Activated naive CD4-positive, alpha-beta T cell treated with anti-CD3 and anti-CD28 coated beads for 36 hours (primary cell): ENCODE measurements at regions not wholly inside any gene's neighbourhood (a gene's known extent, or its start where the extent isn't known, plus 50 kb on each side); places are given as distances from the start of the nearest gene placed in this dataset.
"Not testable (repeated sequence)": the region's sequence is repeated elsewhere in the genome, so short reads cannot be mapped to it uniquely, and the experiment has no call there.

Source experiments
- CTCF ChIA-PET: fragments of 350-600 bp; sonication (Branson Sonifier 250); formaldehyde crosslinking; loops from one replicate; lab custom pipeline; 2021; ENCODE audit warnings: antibody characterized with exemption; lab: Charles Lee
- DNase-seq: peaks from one replicate; pipeline ENCODE4 v3.0.0-alpha.2; 2020
- H3K27ac Mint-ChIP-seq: one replicate; pipeline ENCODE4 v1.8.0; 2021; ENCODE audit warnings: mild to moderate bottlenecking, mixed read lengths
- H3K27me3 Mint-ChIP-seq: one replicate; pipeline ENCODE4 v1.8.0; 2021; ENCODE audit warnings: low read depth, mixed read lengths
- H3K36me3 Mint-ChIP-seq: one replicate; pipeline ENCODE4 v1.8.0; 2021; ENCODE audit warnings: low read depth, mixed read lengths
- H3K4me1 Mint-ChIP-seq: one replicate; pipeline ENCODE4 v1.8.0; 2021; ENCODE audit warnings: low read depth, mixed read lengths
- H3K4me3 Mint-ChIP-seq: one replicate; pipeline ENCODE4 v1.8.0; 2021; ENCODE audit warnings: mild to moderate bottlenecking, moderate library complexity, mixed read lengths
- H3K9me3 Mint-ChIP-seq: one replicate; pipeline ENCODE4 v1.8.0; 2021; ENCODE audit warnings: mixed read lengths
- intact Hi-C: fragments of 100-400 bp; cut with micrococcal nuclease; formaldehyde crosslinking; loops from one replicate; pipeline ENCODE4 v1.15.1; 2023

DNA sequence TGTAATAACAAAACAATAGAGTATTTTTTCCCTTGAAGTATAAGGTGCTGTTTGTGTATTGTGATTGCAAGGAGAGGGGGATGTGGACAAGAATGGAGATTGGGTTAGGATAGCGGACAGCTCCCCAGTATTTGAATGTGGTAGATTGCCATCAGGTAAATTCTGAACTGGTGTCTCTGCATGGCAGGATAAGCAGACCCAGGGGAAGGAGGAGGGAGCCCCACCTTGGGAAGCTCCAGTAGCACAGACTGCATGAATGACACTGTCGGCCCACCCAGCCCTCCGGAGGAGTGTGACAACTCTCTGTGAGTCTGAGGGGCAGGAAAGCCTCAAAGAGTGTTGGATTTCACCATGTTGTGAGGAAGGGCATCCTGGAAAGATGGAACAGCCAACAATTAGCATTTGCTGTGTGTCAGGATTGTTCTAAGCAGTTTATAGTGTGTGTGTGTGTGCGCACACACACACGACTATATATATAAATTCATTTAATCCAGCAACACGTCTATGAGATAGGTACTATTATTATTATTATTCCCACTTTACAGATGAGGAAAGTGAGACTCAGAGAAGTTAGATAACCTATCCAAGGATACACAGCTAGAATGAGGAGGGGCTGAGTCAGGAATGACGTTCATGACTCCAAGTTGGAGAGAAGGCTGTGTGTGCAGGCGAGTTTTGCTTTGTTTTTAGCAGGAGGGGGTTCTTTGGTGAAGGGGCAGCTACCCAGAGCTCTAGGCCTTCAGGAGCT is 63.4 kb upstream of the LCTL start:
- intact Hi-C loops, result no loop called here
- Mint-ChIP-seq H3K9me3 (no peaks in the 10 kb centered on the region), H3K4me3 (no peak overlapping the region), H3K27ac (no peak overlapping the region), H3K4me1 (no peaks in the 10 kb centered on the region), H3K36me3 (no peaks in the 10 kb centered on the region), H3K27me3 (no peaks in the 10 kb centered on the region)
- CTCF ChIA-PET, result interaction anchor here (1.0 to 1.9 kb wide), 3 partner anchors 8 to 12 kb away, joined by 3 to 9 read pairs (median 4); no protein-coding TSS in a partner anchor
- DNase-seq, result no peak

GRCh38 chr15:66629817-66630576 is 64.2 kb upstream of the LCTL start:
- Mint-ChIP-seq H3K4me3 (no peak overlapping the region), H3K4me1 (no peaks in the 10 kb centered on the region), H3K27me3 (no peaks in the 10 kb centered on the region), H3K36me3 (no peaks in the 10 kb centered on the region), H3K27ac (no peak overlapping the region), H3K9me3 (no peaks in the 10 kb centered on the region)
- intact Hi-C loops, result no loop called here
- no peak for DNase-seq
- CTCF ChIA-PET, result interaction anchor here (1.0 to 2.7 kb wide), 4 partner anchors 9 to 221 kb away, joined by 3 to 9 read pairs (median 6); no protein-coding TSS in a partner anchor

- intact Hi-C loops, result no loop called here
- H3K27ac Mint-ChIP-seq, result no peak overlapping the region
- no peaks in the 10 kb centered on the region for H3K27me3 Mint-ChIP-seq
- no peaks in the 10 kb centered on the region for H3K36me3 Mint-ChIP-seq
- H3K4me1 Mint-ChIP-seq, result no peaks in the 10 kb centered on the region
- CTCF ChIA-PET, result interaction anchor here (2.7 kb wide), 1 partner anchor 220 kb away, joined by 7 read pairs; no protein-coding TSS in a partner anchor
- no peak for DNase-seq
- no peak overlapping the region for H3K4me3 Mint-ChIP-seq
- no peaks in the 10 kb centered on the region for H3K9me3 Mint-ChIP-seq
Observed at GRCh38 chr15:66630801-66631351, 65.1 kb upstream of the LCTL start.

GRCh38 chr15:66631616-66632263 is 65.9 kb upstream of the LCTL start:
- intact Hi-C loops, result no loop called here
- H3K27ac Mint-ChIP-seq, result no peak overlapping the region

DNA sequence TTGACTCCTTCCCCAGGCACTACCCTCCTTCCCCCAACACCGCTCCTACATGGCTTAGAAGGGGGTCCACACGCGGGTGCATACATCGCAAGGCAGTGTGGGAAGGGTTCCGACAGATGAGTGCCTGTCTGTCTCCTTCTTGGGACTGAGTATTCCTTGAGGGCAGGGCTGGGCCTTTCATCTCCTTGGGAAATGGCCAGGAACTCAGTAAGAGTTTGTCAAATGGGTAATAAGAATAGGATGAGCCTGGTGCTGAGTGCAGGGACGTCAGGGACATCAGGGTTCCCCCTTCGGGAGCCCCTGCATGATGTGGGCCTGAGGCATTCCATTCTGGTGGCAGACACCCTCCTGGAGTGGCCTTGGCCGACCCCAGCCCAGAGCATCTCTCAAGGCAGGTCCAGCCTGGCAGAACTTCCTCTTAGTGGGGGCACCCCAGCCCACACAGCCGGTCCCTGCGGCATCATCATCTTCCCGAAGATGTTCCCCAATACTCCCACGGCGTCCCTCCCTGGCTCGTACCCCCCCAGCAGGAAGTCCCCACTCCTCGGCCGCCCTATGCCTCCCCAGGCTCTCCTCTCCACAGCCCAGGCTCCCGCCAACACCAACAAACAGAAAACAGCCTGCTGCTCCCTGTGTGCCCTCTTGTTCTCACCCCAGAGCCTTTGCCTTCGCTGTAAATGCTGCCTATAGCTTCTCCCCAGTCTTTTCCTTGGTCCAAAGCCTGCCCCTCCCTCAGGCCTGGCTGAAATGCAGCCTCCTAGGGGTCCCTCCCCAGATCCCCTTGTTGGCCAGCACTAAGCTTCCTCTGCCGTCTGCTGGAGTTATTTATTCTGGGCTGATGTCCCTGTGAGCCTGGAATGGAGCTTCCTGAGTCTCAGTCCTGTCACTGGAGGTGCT is 67.5 kb upstream of the LCTL start:
- Mint-ChIP-seq H3K27ac (no peak overlapping the region), H3K27me3 (no peaks in the 10 kb centered on the region), H3K9me3 (no peaks in the 10 kb centered on the region)

More at GRCh38 chr15:66631616-66632263, 65.9 kb upstream of the LCTL start:
- DNase-seq, result no peak
- Mint-ChIP-seq H3K4me3 (no peak overlapping the region), H3K4me1 (no peaks in the 10 kb centered on the region), H3K27me3 (no peaks in the 10 kb centered on the region), H3K9me3 (no peaks in the 10 kb centered on the region), H3K36me3 (no peaks in the 10 kb centered on the region)
- CTCF ChIA-PET, result interaction anchor here (1.3 to 2.7 kb wide), 2 partner anchors 13 to 219 kb away, joined by 6 to 7 read pairs; no protein-coding TSS in a partner anchor

DNA sequence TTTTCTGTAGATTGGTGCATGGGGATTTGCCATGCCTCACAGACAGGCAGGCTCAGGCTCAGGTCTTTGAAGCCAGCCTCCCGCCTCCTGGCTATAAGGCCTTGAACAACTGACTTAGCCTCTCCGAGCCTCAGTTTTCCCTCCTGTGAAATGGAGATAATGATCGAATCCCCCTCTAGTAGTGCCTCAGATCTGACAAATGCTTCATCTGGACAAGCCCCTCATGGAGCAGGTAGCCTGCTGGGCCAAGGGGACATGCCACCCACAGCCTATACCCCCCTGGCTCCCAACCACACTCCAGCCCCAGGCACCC is 68.1 kb upstream of the LCTL start:
- no peaks in the 10 kb centered on the region for H3K27me3 Mint-ChIP-seq
- no peaks in the 10 kb centered on the region for H3K36me3 Mint-ChIP-seq
- intact Hi-C loops, result no loop called here
- peaks cover 9% of the 10 kb centered on the region for H3K4me1 Mint-ChIP-seq
- DNase-seq, result no peak
- CTCF ChIA-PET, result no interaction called here
- H3K4me3 Mint-ChIP-seq, result no peak overlapping the region
- no peak overlapping the region for H3K27ac Mint-ChIP-seq
- no peaks in the 10 kb centered on the region for H3K9me3 Mint-ChIP-seq

More for the DNA sequence above, 67.5 kb upstream of the LCTL start:
- no peaks in the 10 kb centered on the region for H3K36me3 Mint-ChIP-seq
- CTCF ChIA-PET, result interaction anchor here (1.3 kb wide), 1 partner anchor 14 kb away, joined by 6 read pairs; no protein-coding TSS in a partner anchor
- H3K4me3 Mint-ChIP-seq, result no peak overlapping the region
- intact Hi-C loops, result no loop called here
- DNase-seq, result no peak
- peaks cover 5% of the 10 kb centered on the region for H3K4me1 Mint-ChIP-seq

GRCh38 chr15:66634540-66634939 is 67.5 kb upstream of the SMAD6 start:
- no peak overlapping the region for H3K27ac Mint-ChIP-seq

DNA sequence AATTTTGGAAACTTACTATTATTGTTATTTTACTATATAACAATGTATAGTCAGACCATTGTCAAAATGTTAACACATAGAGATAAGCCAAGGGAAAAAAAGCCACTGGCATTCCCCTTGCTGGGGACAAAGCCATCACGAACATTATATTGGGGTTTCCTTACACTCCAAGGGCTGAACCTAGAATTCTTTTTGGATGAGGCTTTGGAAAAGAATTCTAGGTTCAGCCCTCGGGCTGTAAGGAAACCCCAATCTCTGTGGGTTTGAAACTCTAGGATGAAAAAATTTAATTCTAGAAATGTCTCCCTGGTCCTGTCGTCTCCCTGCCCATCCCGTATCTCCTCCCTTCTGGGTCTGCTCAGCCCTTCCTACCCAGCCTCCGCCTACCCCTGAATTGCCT is 67.0 kb upstream of the SMAD6 start:
- Mint-ChIP-seq H3K27me3 (no peaks in the 10 kb centered on the region), H3K4me1 (peaks cover 9% of the 10 kb centered on the region), H3K9me3 (no peaks in the 10 kb centered on the region), H3K4me3 (no peak overlapping the region), H3K36me3 (no peaks in the 10 kb centered on the region), H3K27ac (no peak overlapping the region)
- DNase-seq, result no peak
- CTCF ChIA-PET, result interaction anchor here (1.3 to 2.8 kb wide), 2 partner anchors 19 to 217 kb away, joined by 4 to 10 read pairs; no protein-coding TSS in a partner anchor
- intact Hi-C loops, result no loop called here

More at GRCh38 chr15:66634540-66634939, 67.5 kb upstream of the SMAD6 start:
- no peak for DNase-seq
- H3K27me3 Mint-ChIP-seq, result no peaks in the 10 kb centered on the region
- intact Hi-C loops, result no loop called here
- peaks cover 9% of the 10 kb centered on the region for H3K4me1 Mint-ChIP-seq
- CTCF ChIA-PET, result interaction anchor here (1.3 kb wide), 1 partner anchor 20 kb away, joined by 4 read pairs; no protein-coding TSS in a partner anchor
- H3K4me3 Mint-ChIP-seq, result no peak overlapping the region
- H3K36me3 Mint-ChIP-seq, result no peaks in the 10 kb centered on the region
- H3K9me3 Mint-ChIP-seq, result no peaks in the 10 kb centered on the region

DNA sequence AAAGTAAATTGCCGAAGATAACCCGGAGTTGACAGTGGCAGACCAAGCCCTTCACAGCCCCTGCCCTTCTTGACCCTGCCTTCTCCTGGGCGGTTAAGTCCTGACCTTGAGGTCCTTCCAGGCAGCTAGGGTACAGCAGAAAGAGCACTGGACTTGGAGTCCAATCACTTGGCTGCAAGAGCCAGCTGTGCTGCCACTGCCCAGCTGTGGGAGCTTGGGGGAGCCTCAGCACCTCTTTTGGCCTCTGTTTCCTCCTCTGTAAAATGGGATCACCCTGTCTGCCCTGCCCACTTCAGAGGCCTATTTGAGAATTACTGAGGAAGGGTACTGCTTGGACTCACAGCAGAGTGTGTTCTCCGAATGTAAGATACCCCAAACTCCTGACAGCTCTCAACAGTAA is 66.2 kb upstream of the SMAD6 start:
- H3K27me3 Mint-ChIP-seq, result no peaks in the 10 kb centered on the region
- no peak overlapping the region for H3K4me3 Mint-ChIP-seq
- intact Hi-C loops, result no loop called here
- no peaks in the 10 kb centered on the region for H3K36me3 Mint-ChIP-seq
- no peak for DNase-seq
- CTCF ChIA-PET, result interaction anchor here (1.3 to 2.8 kb wide), 2 partner anchors 19 to 216 kb away, joined by 4 to 10 read pairs; no protein-coding TSS in a partner anchor
- H3K27ac Mint-ChIP-seq, result no peak overlapping the region
- H3K9me3 Mint-ChIP-seq, result no peaks in the 10 kb centered on the region
- H3K4me1 Mint-ChIP-seq, result peaks cover 9% of the 10 kb centered on the region

DNA sequence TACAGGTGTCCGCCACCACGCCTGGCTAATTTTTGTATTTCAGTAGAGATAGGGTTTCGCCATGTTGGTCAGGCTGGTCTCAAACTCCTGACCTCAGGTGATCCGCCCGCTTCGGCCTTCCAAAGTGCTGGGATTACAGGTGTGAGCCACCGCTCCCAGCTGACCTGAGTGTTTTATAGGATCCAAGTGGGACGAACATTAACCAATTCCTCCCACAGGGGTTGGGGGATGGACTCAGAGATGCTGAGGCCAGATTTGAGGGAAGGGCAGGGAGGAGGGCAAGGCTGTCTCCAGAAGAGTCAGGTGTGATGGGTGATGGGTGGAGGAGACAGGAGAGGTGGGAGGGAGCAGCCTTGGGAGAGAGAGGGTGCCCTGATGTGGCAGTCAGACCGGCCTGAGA is 65.0 kb upstream of the SMAD6 start:
- H3K9me3 Mint-ChIP-seq, DNase-seq, H3K27ac Mint-ChIP-seq, H3K4me1 Mint-ChIP-seq, H3K4me3 Mint-ChIP-seq, H3K36me3 Mint-ChIP-seq, H3K27me3 Mint-ChIP-seq, intact Hi-C loops: not testable (repeated sequence)
- CTCF ChIA-PET, result interaction anchor here (2.8 kb wide), 1 partner anchor 215 kb away, joined by 10 read pairs; no protein-coding TSS in a partner anchor

DNA sequence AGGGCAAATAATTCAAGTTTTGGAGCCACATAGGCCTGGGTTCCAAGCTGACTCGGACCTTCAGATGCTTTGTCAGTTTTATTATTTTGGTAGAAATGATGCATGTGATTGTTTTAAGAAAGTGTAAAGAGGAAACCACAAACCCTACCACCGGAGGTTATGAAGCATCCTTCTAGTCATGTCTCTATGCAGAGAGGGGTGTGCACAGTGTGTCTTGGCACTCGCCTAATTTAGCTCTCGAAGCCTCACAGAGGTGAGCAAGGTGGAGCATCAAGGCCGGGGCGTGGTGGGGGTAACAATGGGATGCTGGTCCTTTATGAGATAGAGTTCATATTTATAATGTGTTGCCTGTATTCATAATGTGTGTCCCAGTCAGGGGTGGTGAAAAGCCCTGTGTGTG is 63.7 kb upstream of the SMAD6 start:
- Mint-ChIP-seq H3K27ac (no peak overlapping the region), H3K9me3 (no peaks in the 10 kb centered on the region), H3K27me3 (no peaks in the 10 kb centered on the region), H3K4me3 (no peak overlapping the region), H3K4me1 (peaks cover 9% of the 10 kb centered on the region), H3K36me3 (no peaks in the 10 kb centered on the region)
- intact Hi-C loops, result no loop called here
- peak; percentile 41 for DNase-seq
- CTCF ChIA-PET, result interaction anchor here (1.0 kb wide), 2 partner anchors 20 to 199 kb away, joined by 3 read pairs; no protein-coding TSS in a partner anchor
